Hepatocyte (in vitro differentiated cells): ENCODE measurements at regions not wholly inside any gene's neighbourhood (a gene's known extent, or its start where the extent isn't known, plus 50 kb on each side); places are given as distances from the start of the nearest gene placed in this dataset.
A peak's percentile ranks its signal among the peaks of the same experiment; 100 is the strongest.
"Not testable (repeated sequence)": the region's sequence is repeated elsewhere in the genome, so short reads cannot be mapped to it uniquely, and the experiment has no call there.

Experiments used
- DNase-seq: peaks from one replicate; pipeline ENCODE4 v3.0.0-alpha.2; 2016; ENCODE audit warnings: low spot score
- H2AFZ ChIP-seq: fragments of 200-600 bp; sonication (generic); 2 replicates; pipeline ENCODE4 v1.6.0; 2016; ENCODE audit warnings: antibody characterized with exemption, mild to moderate bottlenecking
- H3K27ac ChIP-seq: fragments of 200-600 bp; sonication (generic); 2 replicates; pipeline ENCODE4 v1.5.1; 2016; ENCODE audit warnings: mild to moderate bottlenecking
- H3K27me3 ChIP-seq: fragments of 200-600 bp; sonication (generic); 2 replicates; pipeline ENCODE4 v1.6.1; 2016
- H3K36me3 ChIP-seq: fragments of 200-600 bp; sonication (generic); replicated peaks from 2 replicates; pipeline ENCODE4 v1.5.1; 2016; ENCODE audit warnings: low read depth; ENCODE audit not compliant: insufficient read depth
- H3K4me1 ChIP-seq: fragments of 200-600 bp; sonication (generic); 2 replicates; pipeline ENCODE4 v1.5.1; 2016; ENCODE audit warnings: mild to moderate bottlenecking, moderate library complexity; ENCODE audit not compliant: insufficient read depth
- H3K4me2 ChIP-seq: fragments of 200-600 bp; sonication (generic); 2 replicates; pipeline ENCODE4 v1.6.0; 2016
- H3K4me3 ChIP-seq: fragments of 200-600 bp; sonication (generic); 2 replicates; pipeline ENCODE4 v1.5.1; 2016; ENCODE audit warnings: mild to moderate bottlenecking
- H3K79me2 ChIP-seq: fragments of 200-600 bp; sonication (generic); 2 replicates; pipeline ENCODE4 v1.6.0; 2017; ENCODE audit warnings: mild to moderate bottlenecking
- H3K9me2 ChIP-seq: fragments of 200-600 bp; sonication (generic); replicated peaks from 2 replicates; pipeline ENCODE4 v1.6.0; 2017; ENCODE audit warnings: mild to moderate bottlenecking; ENCODE audit not compliant: insufficient read depth
- H3K9me3 ChIP-seq: fragments of 200-600 bp; sonication (generic); 2 replicates; pipeline ENCODE4 v1.5.1; 2016; ENCODE audit warnings: low read depth, mild to moderate bottlenecking
- H4K20me1 ChIP-seq: fragments of 200-600 bp; sonication (generic); 2 replicates; pipeline ENCODE4 v1.6.0; 2016; ENCODE audit warnings: mild to moderate bottlenecking; ENCODE audit not compliant: insufficient read depth, poor library complexity, severe bottlenecking
- CTCF ChIP-seq: fragments of 200-600 bp; sonication (generic); IDR thresholded peaks from 2 replicates; pipeline ENCODE4 v1.5.1; 2016; ENCODE audit warnings: antibody characterized with exemption, mild to moderate bottlenecking; ENCODE audit not compliant: poor library complexity
- EZH2 ChIP-seq: fragments of 200-600 bp; sonication (generic); IDR thresholded peaks from 2 replicates; pipeline ENCODE4 v1.6.1; 2016; ENCODE audit warnings: antibody characterized with exemption, mild to moderate bottlenecking, borderline replicate concordance
- EZH2phosphoT487 ChIP-seq: fragments of 200-600 bp; sonication (generic); IDR thresholded peaks from one replicate; pipeline ENCODE4 v1.6.1; 2018; ENCODE audit warnings: antibody characterized with exemption, mild to moderate bottlenecking, low read depth, moderate library complexity; ENCODE audit not compliant: unreplicated experiment, severe bottlenecking
- WGBS: methylation state at CpG from one replicate; pipeline ENCODE4 v1.1.6; 2016; ENCODE audit warnings: low lambda C conversion rate; ENCODE audit errors: missing lambda C conversion rate; 5-methylcytosine and 5-hydroxymethylcytosine counted together

GRCh38 chr13:46463719-46464118, 76.7 kb upstream of the RUBCNL start:
- WGBS, result 98% methylated on average over 15 of the region's 23 CpGs
- Histone ChIP-seq H3K4me2 (no peak overlapping the region), H3K27ac (no peak overlapping the region), H3K4me3 (no peak overlapping the region), H3K27me3 (no peaks in the 10 kb centered on the region), H3K9me3 (no peaks in the 10 kb centered on the region), H3K36me3 (no peaks in the 10 kb centered on the region), H3K9me2 (no peaks in the 10 kb centered on the region), H3K4me1 (peaks cover 8% of the 10 kb centered on the region), H3K79me2 (no peaks in the 10 kb centered on the region), H4K20me1 (no peaks in the 10 kb centered on the region), H2AFZ (no peak overlapping the region)
- no peak for DNase-seq
- no peak for TF ChIP-seq CTCF
- TF ChIP-seq EZH2, result no peak
- TF ChIP-seq EZH2phosphoT487, result no peak

- not testable (repeated sequence) for H3K4me3 ChIP-seq, H3K9me3 ChIP-seq
- over 99% methylated on average over 4 of the region's 4 CpGs for WGBS
Observed at GRCh38 chr13:46460223-46460622, 73.2 kb upstream of the RUBCNL start.

GRCh38 chr13:46457255-46457654, 70.2 kb upstream of the RUBCNL start:
- WGBS, result 96% methylated on average over 2 of the region's 2 CpGs
- not testable (repeated sequence) for H3K27me3 ChIP-seq, H3K4me1 ChIP-seq, H3K9me2 ChIP-seq, H3K79me2 ChIP-seq, H3K36me3 ChIP-seq, H2AFZ ChIP-seq, H4K20me1 ChIP-seq, H3K27ac ChIP-seq, H3K4me2 ChIP-seq, H3K4me3 ChIP-seq, H3K9me3 ChIP-seq, DNase-seq

More at GRCh38 chr13:46460223-46460622, 73.2 kb upstream of the RUBCNL start:
- DNase-seq, H2AFZ ChIP-seq, H3K27ac ChIP-seq, H4K20me1 ChIP-seq, H3K9me2 ChIP-seq, H3K79me2 ChIP-seq, H3K27me3 ChIP-seq, H3K36me3 ChIP-seq, H3K4me2 ChIP-seq, H3K4me1 ChIP-seq: not testable (repeated sequence)

- not testable (repeated sequence) for H3K4me1 ChIP-seq, H3K9me2 ChIP-seq, H3K4me3 ChIP-seq, H3K4me2 ChIP-seq, H2AFZ ChIP-seq, H3K27me3 ChIP-seq, H4K20me1 ChIP-seq, H3K79me2 ChIP-seq, H3K27ac ChIP-seq, H3K9me3 ChIP-seq, H3K36me3 ChIP-seq
- WGBS, result 60% methylated on average over 3 of the region's 4 CpGs
- peak; percentile 31 for TF ChIP-seq CTCF
- DNase-seq, result peak; percentile 35
Observed at GRCh38 chr13:46455924-46456323, 68.9 kb upstream of the RUBCNL start.

GRCh38 chr13:46451145-46451544, 64.1 kb upstream of the RUBCNL start:
- WGBS, result 73% methylated on average over 3 of the region's 3 CpGs
- H3K9me3 ChIP-seq, H3K27ac ChIP-seq, H3K4me2 ChIP-seq, DNase-seq, H3K9me2 ChIP-seq, H2AFZ ChIP-seq, H3K79me2 ChIP-seq, H3K27me3 ChIP-seq, H4K20me1 ChIP-seq, H3K4me1 ChIP-seq, H3K36me3 ChIP-seq, H3K4me3 ChIP-seq: not testable (repeated sequence)

GRCh38 chr13:46449949-46450348, 62.9 kb upstream of the RUBCNL start:
- H4K20me1 ChIP-seq, DNase-seq, H3K4me1 ChIP-seq, H3K4me3 ChIP-seq, H2AFZ ChIP-seq, H3K27me3 ChIP-seq, H3K79me2 ChIP-seq, H3K27ac ChIP-seq, H3K36me3 ChIP-seq, H3K9me3 ChIP-seq, H3K4me2 ChIP-seq, H3K9me2 ChIP-seq: not testable (repeated sequence)
- WGBS, result 71% methylated on average over 2 of the region's 2 CpGs

GRCh38 chr13:46448148-46448547, 61.1 kb upstream of the RUBCNL start:
- 73% methylated on average over 4 of the region's 4 CpGs for WGBS
- H2AFZ ChIP-seq, H3K4me1 ChIP-seq, H3K9me2 ChIP-seq, H3K27ac ChIP-seq, H3K4me3 ChIP-seq, DNase-seq, H3K9me3 ChIP-seq, H3K36me3 ChIP-seq, H4K20me1 ChIP-seq, H3K27me3 ChIP-seq, H3K79me2 ChIP-seq, H3K4me2 ChIP-seq: not testable (repeated sequence)
